ENCODE measurements at regions not wholly inside any gene's neighbourhood (a gene's known extent, or its start where the extent isn't known, plus 50 kb on each side); places are given as distances from the start of the nearest gene placed in this dataset.

DNA sequence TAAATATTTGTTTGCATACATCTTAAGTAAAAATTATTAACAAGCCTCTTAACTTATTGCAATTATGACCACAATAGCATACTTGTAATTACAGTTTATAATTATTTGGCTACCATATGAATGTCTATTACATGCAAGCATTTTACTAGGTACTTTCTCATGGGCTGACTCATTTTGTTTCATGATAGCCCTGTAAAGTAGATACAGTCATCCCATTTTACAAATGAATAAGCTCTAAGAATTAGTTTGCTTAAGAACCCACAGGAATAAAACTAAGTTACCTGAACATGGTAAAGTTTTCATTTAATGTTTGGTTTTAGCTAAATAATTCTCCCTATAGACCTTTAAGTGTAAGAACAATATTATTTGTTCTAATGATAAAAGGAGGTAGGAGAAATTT, 126.6 kb upstream of the IZUMO3 start:
- TF ChIP-seq, protein P1, sequence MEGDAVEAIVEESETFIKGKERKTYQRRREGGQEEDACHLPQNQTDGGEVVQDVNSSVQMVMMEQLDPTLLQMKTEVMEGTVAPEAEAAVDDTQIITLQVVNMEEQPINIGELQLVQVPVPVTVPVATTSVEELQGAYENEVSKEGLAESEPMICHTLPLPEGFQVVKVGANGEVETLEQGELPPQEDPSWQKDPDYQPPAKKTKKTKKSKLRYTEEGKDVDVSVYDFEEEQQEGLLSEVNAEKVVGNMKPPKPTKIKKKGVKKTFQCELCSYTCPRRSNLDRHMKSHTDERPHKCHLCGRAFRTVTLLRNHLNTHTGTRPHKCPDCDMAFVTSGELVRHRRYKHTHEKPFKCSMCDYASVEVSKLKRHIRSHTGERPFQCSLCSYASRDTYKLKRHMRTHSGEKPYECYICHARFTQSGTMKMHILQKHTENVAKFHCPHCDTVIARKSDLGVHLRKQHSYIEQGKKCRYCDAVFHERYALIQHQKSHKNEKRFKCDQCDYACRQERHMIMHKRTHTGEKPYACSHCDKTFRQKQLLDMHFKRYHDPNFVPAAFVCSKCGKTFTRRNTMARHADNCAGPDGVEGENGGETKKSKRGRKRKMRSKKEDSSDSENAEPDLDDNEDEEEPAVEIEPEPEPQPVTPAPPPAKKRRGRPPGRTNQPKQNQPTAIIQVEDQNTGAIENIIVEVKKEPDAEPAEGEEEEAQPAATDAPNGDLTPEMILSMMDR (IDR thresholded peaks at IDR 0.05), result no peak
- no peak for TF ChIP-seq POLR2A (IDR thresholded peaks at IDR 0.05)
